CD4-positive, CD25-positive, alpha-beta regulatory T cell (primary cell): ENCODE measurements at regions not wholly inside any gene's neighbourhood (a gene's known extent, or its start where the extent isn't known, plus 50 kb on each side); places are given as distances from the start of the nearest gene placed in this dataset.

Experiments
- ATAC-seq, 2 donors: fragments of 150-1000 bp; cut with Tn5 transposase; one replicate each; pipeline ENCODE4 v1.10.0; 2021; ENCODE audit warnings: low read depth in 2 of 2, moderate number of reproducible peaks in 2 of 2, moderate library complexity in 1 of 2
- DNase-seq, 3 donors: peaks; one replicate each; pipeline versions ENCODE4 v3.0.0 to v3.0.0-alpha.2; 2012 to 2022; ENCODE audit warnings: mixed read lengths in 1 of 3
- H3K27ac ChIP-seq: one replicate; pipeline ENCODE4 v1.7.0; 2013; ENCODE audit warnings: mild to moderate bottlenecking, low read length; ENCODE audit not compliant: insufficient read depth, poor library complexity, severe bottlenecking
- H3K27me3 ChIP-seq: one replicate; pipeline ENCODE4 v1.7.0; 2013; ENCODE audit warnings: low read length; ENCODE audit not compliant: control insufficient read depth, insufficient read depth
- H3K36me3 ChIP-seq: one replicate; pipeline ENCODE4 v1.7.0; 2013; ENCODE audit warnings: mild to moderate bottlenecking, low read length, moderate library complexity; ENCODE audit not compliant: control insufficient read depth, insufficient read depth
- H3K4me1 ChIP-seq: 2 replicates; pipeline ENCODE4 v1.7.0; 2013; ENCODE audit warnings: mild to moderate bottlenecking, low read length; ENCODE audit not compliant: insufficient read depth, control insufficient read depth, poor library complexity, severe bottlenecking
- H3K4me3 ChIP-seq: one replicate; pipeline ENCODE4 v1.7.0; 2013; ENCODE audit warnings: low read depth, mild to moderate bottlenecking, low read length, moderate library complexity
- H3K9me3 ChIP-seq, 2 experiments: 1 replicate in 1 of 2; 2 replicates in 1 of 2; pipeline ENCODE4 v1.7.0; 2013; ENCODE audit warnings: low read length in 2 of 2, mild to moderate bottlenecking in 1 of 2, moderate library complexity in 1 of 2; ENCODE audit not compliant: control insufficient read depth in 2 of 2
- H3K27ac Mint-ChIP-seq, 3 donors: one replicate each; pipeline ENCODE4 v1.8.0; 2020 to 2022; ENCODE audit warnings: mild to moderate bottlenecking in 3 of 3, mixed read lengths in 3 of 3, moderate library complexity in 2 of 3
- H3K27me3 Mint-ChIP-seq: one replicate; pipeline ENCODE4 v1.8.0; 2022; ENCODE audit warnings: mild to moderate bottlenecking, mixed read lengths
- H3K36me3 Mint-ChIP-seq: one replicate; pipeline ENCODE4 v1.8.0; 2020; ENCODE audit warnings: mixed read lengths
- H3K4me1 Mint-ChIP-seq, 4 donors: one replicate each; pipeline ENCODE4 v1.8.0; 2020 to 2022; ENCODE audit warnings: mixed read lengths in 4 of 4, mild to moderate bottlenecking in 1 of 4
- H3K4me3 Mint-ChIP-seq, 4 donors: one replicate each; pipeline ENCODE4 v1.8.0; 2020 to 2022; ENCODE audit warnings: mild to moderate bottlenecking in 4 of 4, mixed read lengths in 4 of 4, moderate library complexity in 3 of 4
- H3K9me3 Mint-ChIP-seq, 7 donors: one replicate each; pipeline ENCODE4 v1.8.0; 2020 to 2022; ENCODE audit warnings: mixed read lengths in 7 of 7, mild to moderate bottlenecking in 3 of 7, moderate library complexity in 2 of 7

DNA sequence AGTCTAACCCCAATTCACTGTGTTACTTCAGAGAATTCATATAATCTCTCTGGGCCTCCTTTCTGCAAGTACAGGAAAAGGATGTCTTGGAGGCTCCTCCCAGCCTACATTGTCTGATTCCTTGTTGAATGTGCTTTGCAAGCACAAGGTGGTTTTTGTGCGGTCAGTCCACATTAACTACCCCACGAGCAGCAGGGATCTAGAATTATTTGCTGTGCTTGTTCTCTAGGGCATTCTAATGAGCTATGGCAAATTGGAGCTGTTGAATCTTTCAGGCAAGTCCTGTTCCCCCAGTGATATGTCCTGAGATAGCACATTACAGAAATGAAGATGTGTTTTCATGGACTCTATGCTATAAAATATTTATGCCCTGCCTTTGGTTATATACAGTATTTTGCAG, 349.4 kb downstream of the SLC4A3 start:
- Histone ChIP-seq H3K27me3 (no peaks in the 10 kb centered on the region), H3K4me3 (no peak overlapping the region), H3K4me1 (no peaks in the 10 kb centered on the region), H3K9me3 (no peaks in the 10 kb centered on the region), H3K27ac (no peak overlapping the region), H3K36me3 (no peaks in the 10 kb centered on the region)
- DNase-seq (no peak), ATAC-seq (no peak)
- no peak overlapping the region for H3K27ac Mint-ChIP-seq
- H3K4me3 Mint-ChIP-seq = no peak overlapping the region
- H3K4me1 Mint-ChIP-seq = no peaks in the 10 kb centered on the region
- H3K9me3 Mint-ChIP-seq = peaks cover 0 to 2% (median 0%) of the 10 kb centered on the region in 7 donors
- no peaks in the 10 kb centered on the region for H3K36me3 Mint-ChIP-seq
- peaks cover 5% of the 10 kb centered on the region for H3K27me3 Mint-ChIP-seq

DNA sequence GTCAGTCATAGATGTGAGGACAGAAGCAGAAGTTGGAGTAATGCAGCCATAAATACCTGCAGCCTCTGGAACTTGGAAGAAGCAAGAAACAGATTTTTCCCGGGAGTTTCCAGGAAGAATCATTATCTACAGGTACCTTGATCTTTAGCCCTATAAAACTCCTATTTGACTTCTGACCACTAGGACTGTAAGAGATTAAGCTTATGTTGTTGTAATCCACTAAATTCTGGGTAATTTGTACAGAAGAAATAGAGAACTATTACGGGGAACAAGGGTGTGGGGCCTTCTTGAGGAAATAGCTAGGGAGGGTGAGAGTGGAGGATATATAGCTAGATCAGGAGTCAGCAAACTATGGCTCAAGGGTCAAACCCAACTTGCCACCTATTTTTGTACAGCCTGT, 353.2 kb downstream of the SLC4A3 start:
- H3K4me3 ChIP-seq = no peak overlapping the region
- no peaks in the 10 kb centered on the region for H3K9me3 ChIP-seq
- H3K4me1 ChIP-seq = no peaks in the 10 kb centered on the region
- no peak overlapping the region for H3K27ac Mint-ChIP-seq
- no peaks in the 10 kb centered on the region for H3K36me3 ChIP-seq
- H3K4me3 Mint-ChIP-seq = no peak overlapping the region
- no peaks in the 10 kb centered on the region for H3K36me3 Mint-ChIP-seq
- H3K27me3 ChIP-seq = no peaks in the 10 kb centered on the region
- no peak overlapping the region for H3K27ac ChIP-seq
- ATAC-seq (no peak), DNase-seq (no peak)
- no peaks in the 10 kb centered on the region for H3K4me1 Mint-ChIP-seq
- no peaks in the 10 kb centered on the region for H3K9me3 Mint-ChIP-seq
- no peaks in the 10 kb centered on the region for H3K27me3 Mint-ChIP-seq

DNA sequence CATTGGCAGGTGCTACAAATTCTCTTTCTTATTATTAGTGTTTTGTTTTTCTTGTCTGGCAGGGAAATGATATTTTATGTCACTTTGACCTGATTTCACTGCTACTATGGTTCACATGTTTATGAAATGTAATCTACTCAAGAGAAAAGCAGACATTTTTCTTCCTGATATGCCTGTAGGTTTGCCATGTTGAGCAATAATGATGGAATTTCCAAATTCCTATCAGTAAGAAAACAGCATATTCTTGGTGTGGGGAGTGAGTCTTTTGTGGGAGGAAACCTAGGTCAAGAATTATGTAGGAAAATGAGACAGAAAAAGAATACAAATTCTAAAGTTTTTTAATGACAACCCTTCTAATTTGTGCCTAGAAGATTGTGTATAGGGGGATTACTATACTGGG, 356.4 kb downstream of the SLC4A3 start:
- Mint-ChIP-seq H3K4me1 (no peaks in the 10 kb centered on the region), H3K9me3 (peaks cover 0 to 1% (median 0%) of the 10 kb centered on the region in 7 donors), H3K4me3 (no peak overlapping the region), H3K36me3 (no peaks in the 10 kb centered on the region), H3K27ac (no peak overlapping the region), H3K27me3 (no peaks in the 10 kb centered on the region)
- ATAC-seq (no peak), DNase-seq (no peak)
- Histone ChIP-seq H3K27me3 (no peaks in the 10 kb centered on the region), H3K9me3 (no peaks in the 10 kb centered on the region), H3K27ac (no peak overlapping the region), H3K4me1 (no peaks in the 10 kb centered on the region), H3K4me3 (no peak overlapping the region), H3K36me3 (no peaks in the 10 kb centered on the region)

DNA sequence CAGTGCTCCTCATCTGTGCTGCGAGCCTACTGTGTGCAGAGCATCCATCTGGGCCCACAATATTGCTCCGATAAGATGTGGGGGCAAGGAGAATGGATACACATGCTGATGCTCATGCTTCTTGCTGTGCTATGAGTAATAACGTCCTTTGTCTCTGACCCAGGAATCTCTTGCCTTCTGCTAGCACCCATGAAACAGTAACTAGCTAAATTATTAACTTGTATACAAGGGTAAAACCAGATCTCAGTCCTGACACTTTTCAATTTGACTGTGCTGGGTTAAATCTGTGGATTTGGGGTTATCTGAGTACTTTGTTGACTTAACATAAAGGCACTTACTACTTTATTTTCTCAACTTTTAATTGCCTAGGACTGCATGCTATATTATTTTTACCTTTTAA, 357.6 kb downstream of the SLC4A3 start:
- Mint-ChIP-seq H3K9me3 (peaks cover 0 to 1% (median 0%) of the 10 kb centered on the region in 7 donors), H3K36me3 (no peaks in the 10 kb centered on the region), H3K27me3 (no peaks in the 10 kb centered on the region), H3K27ac (no peak overlapping the region), H3K4me3 (no peak overlapping the region), H3K4me1 (no peaks in the 10 kb centered on the region)
- DNase-seq (no peak), ATAC-seq (no peak)
- Histone ChIP-seq H3K4me3 (no peak overlapping the region), H3K27ac (no peak overlapping the region), H3K9me3 (no peaks in the 10 kb centered on the region), H3K27me3 (no peaks in the 10 kb centered on the region), H3K4me1 (no peaks in the 10 kb centered on the region), H3K36me3 (no peaks in the 10 kb centered on the region)

DNA sequence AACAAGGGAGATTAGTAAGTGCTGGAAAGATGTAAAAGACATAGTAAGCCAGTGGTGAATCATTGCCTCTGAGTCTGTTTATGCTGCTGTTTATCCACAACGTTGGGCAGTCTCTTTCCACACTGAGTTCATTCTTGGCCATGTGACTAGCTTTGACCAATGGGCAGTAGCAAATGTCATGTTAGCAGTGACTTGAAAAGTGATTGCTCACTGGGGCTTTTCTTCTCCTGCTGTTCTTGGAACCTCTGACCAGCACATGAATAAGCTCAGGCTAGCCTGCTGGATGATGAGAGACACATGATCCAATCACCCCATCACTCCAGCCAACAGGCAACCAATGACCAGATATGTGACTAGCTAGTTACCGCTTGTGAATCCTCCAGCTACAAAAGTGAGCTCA, 360.4 kb downstream of the SLC4A3 start:
- H3K36me3 ChIP-seq = no peaks in the 10 kb centered on the region
- Mint-ChIP-seq H3K4me3 (no peak overlapping the region), H3K9me3 (peaks cover 0 to 2% (median 0%) of the 10 kb centered on the region in 7 donors), H3K27ac (no peak overlapping the region), H3K36me3 (no peaks in the 10 kb centered on the region), H3K27me3 (no peaks in the 10 kb centered on the region), H3K4me1 (no peaks in the 10 kb centered on the region)
- no peaks in the 10 kb centered on the region for H3K9me3 ChIP-seq
- H3K27ac ChIP-seq = no peak overlapping the region
- no peak overlapping the region for H3K4me3 ChIP-seq
- H3K27me3 ChIP-seq = no peaks in the 10 kb centered on the region
- DNase-seq (no peak), ATAC-seq (no peak)
- H3K4me1 ChIP-seq = no peaks in the 10 kb centered on the region

DNA sequence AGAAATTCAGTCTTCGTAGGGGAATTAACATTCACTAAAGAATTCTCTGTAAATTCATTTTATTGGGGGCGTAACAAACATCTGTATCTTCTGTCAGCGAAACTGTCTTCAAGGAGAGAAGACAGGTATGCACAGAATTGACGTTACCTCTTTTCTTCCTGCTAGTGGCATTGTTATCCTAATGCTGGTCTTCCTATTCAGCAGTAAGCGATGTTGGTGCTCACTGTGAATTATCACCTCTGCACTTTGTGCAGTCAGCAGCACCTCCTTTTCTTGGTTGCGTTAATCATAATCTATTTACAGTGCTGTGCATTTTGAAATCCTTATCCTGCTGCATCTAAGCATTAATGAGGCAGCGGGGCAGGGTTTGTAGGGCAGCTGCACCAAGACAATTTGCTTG, 362.3 kb downstream of the SLC4A3 start:
- H3K36me3 Mint-ChIP-seq = no peaks in the 10 kb centered on the region
- H3K9me3 ChIP-seq = no peaks in the 10 kb centered on the region
- H3K4me3 ChIP-seq = no peak overlapping the region
- H3K27me3 ChIP-seq = no peaks in the 10 kb centered on the region
- no peaks in the 10 kb centered on the region for H3K36me3 ChIP-seq
- DNase-seq = no peak
- H3K4me1 ChIP-seq = no peaks in the 10 kb centered on the region
- no peaks in the 10 kb centered on the region for H3K4me1 Mint-ChIP-seq
- H3K27ac Mint-ChIP-seq = no peak overlapping the region
- ATAC-seq = no peak
- peaks cover 0 to 2% (median 0%) of the 10 kb centered on the region in 7 donors for H3K9me3 Mint-ChIP-seq
- no peak overlapping the region for H3K4me3 Mint-ChIP-seq
- H3K27me3 Mint-ChIP-seq = no peaks in the 10 kb centered on the region
- H3K27ac ChIP-seq = no peak overlapping the region

DNA sequence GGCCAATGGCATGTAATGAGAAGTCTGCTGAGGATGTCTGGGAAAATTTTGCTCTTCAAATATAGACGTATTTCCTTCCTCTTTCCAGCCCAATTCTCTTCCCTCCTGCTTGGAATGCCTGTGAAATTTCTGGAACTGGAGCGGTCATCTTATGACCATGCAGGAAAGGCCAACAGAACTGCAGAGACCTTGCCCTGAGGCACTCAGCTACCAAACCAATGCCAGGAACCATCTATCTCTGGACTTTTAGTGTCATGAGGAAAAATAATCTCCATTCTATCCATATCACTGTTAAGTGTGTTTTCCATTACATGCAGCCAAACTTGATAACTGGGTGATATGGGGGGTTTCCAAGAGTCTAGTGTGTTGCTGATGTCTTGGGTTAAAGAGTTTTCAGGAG, 363.7 kb downstream of the SLC4A3 start:
- no peaks in the 10 kb centered on the region for H3K27me3 Mint-ChIP-seq

DNA sequence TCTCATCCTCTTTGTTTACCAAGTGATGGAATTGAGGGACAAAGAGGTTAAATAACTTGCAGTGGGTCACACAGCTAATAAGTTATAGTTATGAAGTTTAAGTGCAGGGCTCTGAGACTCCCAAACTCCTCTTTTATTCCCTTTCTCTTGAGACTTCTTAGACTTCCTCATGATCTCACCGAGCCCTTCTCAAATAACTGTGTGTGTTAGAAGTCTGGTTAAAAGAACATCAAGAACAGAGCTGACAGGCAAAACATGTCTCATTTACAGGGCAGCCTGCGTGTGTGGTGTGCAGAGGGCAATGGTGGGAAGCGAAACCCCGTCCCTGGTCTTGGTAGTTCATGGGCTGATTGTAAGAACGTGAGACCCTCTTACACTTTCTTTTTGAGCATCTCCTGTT, 368.0 kb downstream of the SLC4A3 start:
- no peak overlapping the region for H3K27ac ChIP-seq
- peaks cover 0 to 5% (median 0%) of the 10 kb centered on the region in 7 donors for H3K9me3 Mint-ChIP-seq

More for the DNA sequence above, 363.7 kb downstream of the SLC4A3 start:
- Histone ChIP-seq H3K27me3 (no peaks in the 10 kb centered on the region), H3K27ac (no peak overlapping the region), H3K9me3 (no peaks in the 10 kb centered on the region), H3K4me3 (no peak overlapping the region), H3K4me1 (no peaks in the 10 kb centered on the region), H3K36me3 (no peaks in the 10 kb centered on the region)
- Mint-ChIP-seq H3K36me3 (no peaks in the 10 kb centered on the region), H3K27ac (no peak overlapping the region), H3K9me3 (peaks cover 0 to 3% (median 0%) of the 10 kb centered on the region in 7 donors), H3K4me3 (no peak overlapping the region), H3K4me1 (no peaks in the 10 kb centered on the region)
- DNase-seq (no peak), ATAC-seq (no peak)

More for the DNA sequence above, 368.0 kb downstream of the SLC4A3 start:
- DNase-seq (no peak), ATAC-seq (no peak)
- no peak overlapping the region for H3K4me3 ChIP-seq
- H3K27me3 Mint-ChIP-seq = no peaks in the 10 kb centered on the region
- no peaks in the 10 kb centered on the region for H3K36me3 ChIP-seq
- no peaks in the 10 kb centered on the region for H3K4me1 ChIP-seq
- H3K4me3 Mint-ChIP-seq = no peak overlapping the region
- no peaks in the 10 kb centered on the region for H3K36me3 Mint-ChIP-seq
- no peaks in the 10 kb centered on the region for H3K27me3 ChIP-seq
- no peaks in the 10 kb centered on the region for H3K9me3 ChIP-seq
- no peak overlapping the region for H3K27ac Mint-ChIP-seq
- no peaks in the 10 kb centered on the region for H3K4me1 Mint-ChIP-seq
